Left renal pelvis (tissue), 4 donors: ENCODE measurements at regions not wholly inside any gene's neighbourhood (a gene's known extent, or its start where the extent isn't known, plus 50 kb on each side); places are given as distances from the start of the nearest gene placed in this dataset.

Source experiments
- DNase-seq, 4 donors: peaks; one replicate each; pipeline ENCODE4 v3.0.0-alpha.2; 2013; ENCODE audit warnings: low read depth in 4 of 4, low spot score in 3 of 4

DNA sequence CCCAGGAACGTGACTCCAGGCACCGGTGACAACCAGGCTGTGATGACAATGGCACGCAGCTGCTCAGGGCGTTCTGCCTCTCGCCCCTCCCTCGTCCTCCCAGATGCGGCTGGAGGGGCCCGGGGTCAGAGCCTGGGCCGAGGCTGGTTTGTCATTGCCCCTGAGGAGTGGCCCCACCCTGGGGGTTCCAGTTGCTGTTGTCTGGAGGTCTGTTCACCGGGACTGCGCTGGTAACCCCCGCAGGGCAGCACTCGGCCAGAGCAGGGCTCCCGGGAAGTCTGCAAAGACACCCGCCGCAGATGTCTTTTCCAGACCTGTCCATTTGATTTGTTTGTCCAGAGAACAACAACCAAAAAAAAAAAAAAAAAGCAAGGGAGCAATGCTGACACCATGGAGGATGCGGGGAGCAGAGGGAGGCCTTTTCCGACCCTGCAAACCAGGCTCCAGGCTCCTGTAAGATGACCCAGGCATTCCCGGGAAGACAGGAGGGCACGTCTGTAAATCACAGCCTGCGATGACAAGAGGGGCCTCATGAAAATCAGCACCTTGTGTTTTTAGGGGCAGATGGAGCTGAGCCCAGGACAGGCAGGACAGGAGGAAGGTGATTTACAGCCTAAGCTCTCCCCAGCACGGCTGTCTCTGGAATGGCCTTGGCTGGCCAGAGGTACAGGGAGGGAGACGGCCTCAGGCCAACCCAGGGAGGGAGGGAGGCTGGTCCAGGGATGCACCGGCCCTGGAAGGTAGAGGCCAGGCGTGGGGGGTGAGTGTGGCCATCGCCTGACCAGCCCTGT, 189.3 kb downstream of the ERMARD start:
- no peak for DNase-seq

DNA sequence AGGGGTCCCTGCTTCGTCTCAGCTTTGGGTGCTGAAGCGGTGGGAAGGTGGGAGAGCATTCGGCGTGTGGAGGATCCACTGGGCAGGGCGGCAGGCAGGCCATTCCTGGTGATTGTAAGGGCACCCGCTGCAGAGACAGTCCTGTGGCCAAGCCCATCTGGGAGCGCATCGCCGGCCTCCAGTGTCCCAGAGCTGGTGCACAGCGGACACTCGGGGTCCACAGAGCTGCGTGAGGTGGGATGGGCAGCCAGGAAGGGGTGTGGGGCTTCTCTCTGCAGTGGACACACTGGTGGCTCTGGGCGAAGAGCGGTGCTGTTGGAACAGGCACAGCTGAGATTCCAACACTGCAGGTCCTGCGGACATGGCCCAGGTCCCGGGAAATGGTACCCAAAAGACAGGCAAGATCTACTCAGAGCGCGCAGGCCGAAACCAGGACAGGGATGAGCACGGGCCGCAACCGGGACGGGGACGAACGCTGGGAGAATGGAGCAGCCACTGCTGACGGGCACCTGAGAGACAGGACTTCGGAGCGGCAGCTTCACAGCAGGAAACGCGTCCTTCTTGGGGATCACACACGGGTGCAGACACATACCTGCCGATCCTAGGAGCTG, 188.2 kb downstream of the ERMARD start:
- no peak for DNase-seq

GRCh38 chr6:169938731-169939130, 187.3 kb downstream of the ERMARD start:
- DNase-seq = no peak

DNA sequence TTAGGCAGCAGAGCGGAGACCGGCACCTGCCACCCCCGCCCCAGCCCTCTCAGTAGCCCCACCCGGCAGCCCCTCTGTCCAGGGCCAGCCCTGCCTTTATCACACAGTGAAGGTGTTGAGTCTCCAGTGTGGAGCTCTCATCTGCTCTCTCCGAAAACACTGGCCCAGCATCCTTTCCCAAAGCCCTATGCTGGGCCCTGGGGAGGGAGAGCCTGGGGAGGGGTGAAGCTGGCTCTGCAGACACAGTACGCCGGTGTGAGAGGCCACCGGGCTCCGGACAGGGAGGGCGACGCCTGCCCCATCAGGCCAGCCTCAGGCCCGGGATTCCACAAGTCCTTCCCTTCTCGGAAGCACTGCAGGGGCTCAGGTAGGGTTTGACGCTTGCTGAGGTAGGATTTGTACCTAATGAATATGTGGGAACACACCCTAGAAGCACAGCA, 186.9 kb downstream of the ERMARD start:
- no peak for DNase-seq

DNA sequence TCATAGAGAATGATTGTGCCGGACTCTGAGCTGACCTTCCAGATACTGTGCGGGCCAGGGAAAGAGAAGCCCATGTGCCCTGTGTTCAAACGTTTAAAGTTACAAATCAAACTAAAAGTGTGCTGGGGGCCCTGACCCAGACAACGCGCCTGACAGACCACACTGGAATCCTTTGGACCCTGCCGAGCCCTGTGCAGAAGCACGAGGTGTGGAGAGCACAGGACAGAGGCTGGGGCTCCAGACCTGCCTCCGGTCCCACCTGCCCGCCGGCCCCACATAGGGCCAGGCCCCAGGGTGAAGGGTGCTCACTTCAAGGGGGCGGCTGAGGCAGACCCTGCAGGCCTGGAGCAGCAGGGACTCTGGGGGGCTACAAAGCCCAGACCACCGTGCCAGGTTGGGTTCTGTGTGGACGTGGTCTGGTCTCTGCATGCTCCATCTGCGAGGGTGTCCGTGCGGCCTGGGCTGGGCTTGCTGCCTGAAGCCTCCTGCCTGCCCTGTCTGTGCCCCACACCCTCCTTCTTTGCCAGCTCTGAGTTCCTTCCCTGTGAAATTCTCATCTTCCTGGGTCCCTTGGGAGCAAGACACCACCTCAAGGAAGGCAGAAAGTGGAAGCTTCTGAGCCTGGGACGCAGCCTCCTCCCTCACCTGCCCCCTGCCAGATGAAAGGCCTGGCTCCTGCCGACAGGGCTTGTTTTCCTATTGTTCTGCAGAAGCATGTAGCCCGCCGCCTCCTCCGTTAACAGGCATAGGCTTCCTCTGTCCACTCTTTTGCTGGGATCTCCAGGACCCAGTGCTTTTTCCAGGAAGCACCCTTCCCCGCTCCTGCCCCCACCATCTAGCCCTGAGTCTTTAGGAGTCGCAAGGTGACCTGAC, 186.2 kb downstream of the ERMARD start:
- DNase-seq = no peak

GRCh38 chr6:169936355-169936975, 185.0 kb downstream of the ERMARD start:
- DNase-seq = no peak

DNA sequence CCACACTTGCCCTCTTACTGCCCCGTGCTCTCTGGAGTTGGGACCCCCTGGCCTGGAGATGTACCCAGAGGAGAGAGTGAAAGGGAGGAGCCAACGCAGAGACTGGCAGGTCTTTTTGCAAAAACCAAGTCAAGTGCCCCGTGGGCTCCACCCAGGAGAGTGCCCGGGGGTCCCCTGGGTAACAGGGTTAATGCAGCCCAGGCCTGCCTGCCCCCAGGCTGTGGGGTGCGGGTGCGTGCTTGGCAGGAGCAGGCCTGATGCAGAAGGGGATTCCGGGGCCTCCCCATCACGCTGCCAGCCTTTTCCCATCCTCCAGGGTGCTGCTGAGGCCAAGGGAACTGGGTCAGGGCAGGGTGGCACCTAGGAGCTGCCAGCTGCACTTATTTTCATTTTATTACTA, 184.4 kb downstream of the ERMARD start:
- DNase-seq = no peak

GRCh38 chr6:169935348-169935718, 183.9 kb downstream of the ERMARD start:
- DNase-seq = peak in 1 of 4 donors; percentile 70

DNA sequence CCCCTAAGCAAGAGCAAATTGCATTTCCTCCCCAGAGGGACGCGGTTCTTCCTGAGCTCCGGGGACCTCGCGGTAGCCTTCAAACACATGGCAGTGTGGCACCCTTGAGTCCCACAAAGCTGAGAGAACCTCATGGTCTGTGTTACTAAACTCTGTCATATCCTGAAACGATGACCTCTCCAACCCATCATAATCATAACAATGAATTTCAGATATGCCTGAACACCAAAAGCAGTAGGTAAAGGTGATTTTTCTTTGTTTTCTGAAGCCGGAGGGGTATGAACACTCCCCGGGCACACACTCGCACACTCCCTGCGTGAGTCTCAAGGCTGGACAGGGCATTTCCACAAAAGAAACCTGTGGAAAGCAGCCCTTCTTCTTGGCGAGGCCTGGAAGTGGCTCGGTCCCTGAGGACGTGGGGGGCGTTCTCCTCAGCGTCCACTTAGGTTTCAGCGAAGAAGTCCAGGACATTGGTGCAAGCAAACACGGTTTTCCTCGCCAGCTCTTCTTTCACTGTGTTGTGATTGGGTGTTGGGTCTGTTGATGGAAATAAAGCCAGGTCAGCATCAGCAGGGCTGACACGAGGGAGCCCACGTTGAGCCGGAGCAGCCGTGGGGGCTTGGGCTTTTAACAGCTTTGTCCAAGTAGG, 183.4 kb downstream of the ERMARD start:
- no peak for DNase-seq

DNA sequence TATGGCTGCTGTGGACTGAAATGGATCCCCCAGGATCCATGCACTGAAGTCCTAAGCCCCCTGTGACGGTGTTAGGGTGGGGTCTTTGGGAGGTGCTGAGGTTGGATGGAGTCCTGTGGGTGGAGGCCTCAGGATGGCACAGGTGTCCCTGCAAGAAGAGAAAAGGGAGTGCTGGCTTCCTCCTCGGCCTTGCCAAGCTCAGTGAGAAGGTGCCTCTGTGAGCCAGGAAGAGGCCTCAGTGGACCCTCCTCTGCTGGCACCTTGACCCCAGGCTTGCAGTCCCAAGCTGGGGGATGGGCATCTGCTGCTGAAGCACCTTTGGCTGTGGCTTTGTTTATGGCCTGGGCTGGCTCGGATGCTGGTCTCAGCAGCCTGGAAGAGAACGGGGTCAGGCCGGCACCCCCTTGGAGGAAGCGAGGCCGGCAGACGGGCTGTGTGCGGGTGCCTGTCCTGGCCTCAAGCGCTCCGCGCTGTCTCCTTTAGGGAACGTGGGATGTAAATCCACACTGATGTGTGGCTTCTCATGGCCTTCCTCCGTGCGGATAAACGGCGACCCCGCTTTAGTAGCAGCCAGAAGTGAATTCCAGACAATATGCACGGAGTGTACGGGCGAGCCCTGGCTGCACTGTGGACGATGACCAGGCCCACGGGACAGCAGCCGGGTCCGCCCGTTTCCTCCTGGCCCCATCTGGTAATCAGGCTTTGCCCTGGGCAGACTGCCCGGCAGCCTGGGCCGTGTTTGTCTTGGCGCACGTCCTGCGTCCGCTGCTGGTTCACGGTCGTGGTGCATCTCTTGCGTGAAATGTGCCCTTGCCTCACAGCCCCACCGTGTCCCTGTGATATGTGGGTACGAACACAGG, 182.6 kb downstream of the ERMARD start:
- no peak for DNase-seq

GRCh38 chr6:169933251-169933821, 181.9 kb downstream of the ERMARD start:
- DNase-seq = no peak

DNA sequence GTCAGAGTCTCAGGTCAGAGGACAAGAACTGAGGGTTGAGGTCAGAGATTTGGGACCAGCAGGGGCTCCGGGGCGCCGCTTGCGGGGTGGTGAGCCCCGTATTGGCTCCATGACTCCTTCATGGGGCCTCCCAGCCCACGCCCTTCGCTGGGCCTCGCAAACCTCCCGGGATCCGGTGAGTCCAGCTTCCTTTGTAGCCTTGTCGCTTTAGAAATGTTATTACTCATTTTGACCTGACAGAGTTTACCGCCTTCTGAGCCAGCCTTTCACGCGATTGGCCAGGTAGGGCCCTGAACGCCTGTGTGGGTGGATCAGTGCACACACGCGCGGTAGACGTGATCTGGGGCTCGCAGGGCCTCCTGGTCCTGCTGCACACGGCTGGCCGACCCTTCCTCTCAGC, 181.1 kb downstream of the ERMARD start:
- DNase-seq = no peak

- DNase-seq = no peak
Observed at GRCh38 chr6:169931261-169931660, 179.8 kb downstream of the ERMARD start.

DNA sequence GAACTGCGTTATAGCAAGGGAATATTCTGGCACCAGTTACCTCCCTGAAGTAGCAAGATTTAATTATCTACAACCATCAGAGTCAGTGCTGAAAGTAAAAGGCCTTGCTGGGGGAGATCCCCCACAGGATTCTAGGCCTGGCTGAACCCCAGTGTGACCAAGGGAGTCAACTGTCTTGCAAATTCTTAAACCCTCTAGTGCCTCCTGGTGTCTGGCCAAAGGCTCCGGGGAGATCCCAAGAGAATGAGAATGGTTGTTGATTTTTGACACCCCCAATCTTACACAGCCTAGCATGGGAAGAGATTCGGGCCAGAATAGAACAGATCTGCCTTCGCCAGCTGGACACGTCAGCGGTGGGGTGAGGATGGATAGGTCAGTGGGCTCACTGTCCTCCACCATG, 179.4 kb downstream of the ERMARD start:
- DNase-seq = no peak

GRCh38 chr6:169927711-169928110, 176.3 kb downstream of the ERMARD start:
- no peak for DNase-seq

GRCh38 chr6:169926617-169927417, 175.4 kb downstream of the ERMARD start:
- DNase-seq = no peak

GRCh38 chr6:169923468-169924464, 172.3 kb downstream of the ERMARD start:
- DNase-seq = no peak
